Right renal pelvis (tissue), 4 donors: ENCODE measurements at regions not wholly inside any gene's neighbourhood (a gene's known extent, or its start where the extent isn't known, plus 50 kb on each side); places are given as distances from the start of the nearest gene placed in this dataset.
"Not testable (repeated sequence)": the region's sequence is repeated elsewhere in the genome, so short reads cannot be mapped to it uniquely, and the experiment has no call there.

Source experiments
- DNase-seq, 4 donors: peaks; one replicate each; pipeline ENCODE4 v3.0.0-alpha.2; 2013; ENCODE audit warnings: low read depth in 4 of 4, low spot score in 3 of 4, missing footprints in 1 of 4

DNA sequence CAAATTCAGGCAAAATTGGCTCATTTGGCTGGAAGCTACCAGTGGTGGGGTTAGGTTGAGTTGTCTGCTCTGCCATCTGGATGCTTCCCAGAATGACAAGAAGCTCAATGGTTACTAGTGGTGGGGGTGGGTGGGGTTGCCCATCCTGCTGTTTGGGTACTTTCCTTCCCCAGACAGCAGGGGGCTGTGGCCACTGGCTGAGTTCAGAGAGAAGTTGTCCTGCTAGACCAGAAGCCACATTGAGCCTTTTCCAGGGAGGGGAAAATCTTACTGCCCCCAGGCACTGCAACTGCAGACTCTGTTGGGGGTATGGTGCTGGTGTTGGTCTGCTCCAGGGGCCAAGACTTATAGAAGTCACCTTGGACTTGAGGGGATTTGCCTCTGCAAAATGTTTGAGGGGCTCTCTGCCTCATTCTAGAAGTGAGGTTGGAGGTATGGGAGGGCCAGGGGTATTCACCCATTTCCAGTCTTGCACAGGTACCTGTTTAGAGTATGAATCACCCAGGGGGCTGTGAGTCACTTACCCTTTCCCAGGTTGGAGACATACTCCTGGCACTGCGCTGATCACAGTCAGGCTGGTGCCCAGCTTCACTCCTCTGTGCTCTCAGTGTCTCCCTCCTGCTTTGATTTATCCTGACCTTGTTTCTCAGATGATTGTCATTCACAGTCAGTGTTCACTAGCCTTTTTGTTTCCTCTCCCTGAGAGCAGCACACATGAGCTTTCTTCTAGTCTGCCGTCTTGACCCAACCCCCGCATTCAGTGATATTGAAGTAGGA is 89.1 kb upstream of the NEGR1 start:
- DNase-seq: no peak

DNA sequence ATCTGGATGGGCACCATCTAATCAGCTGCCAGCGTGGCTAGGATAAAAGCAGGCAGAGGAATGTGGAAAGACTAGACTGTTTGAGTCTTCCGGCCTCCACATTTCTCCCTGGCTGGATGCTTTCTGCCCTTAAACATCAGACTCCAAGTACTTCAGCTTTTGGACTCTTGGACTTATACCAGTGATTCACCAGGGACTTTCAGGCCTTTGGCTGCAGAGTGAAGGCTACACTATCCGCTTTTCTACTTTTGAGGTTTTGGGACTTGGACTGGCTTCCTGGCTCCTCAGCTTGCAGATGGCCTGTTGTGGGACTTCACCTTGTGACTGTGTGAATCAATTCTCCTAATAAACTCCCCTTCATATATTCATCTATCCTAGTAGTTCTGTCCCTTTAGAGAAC is 88.5 kb upstream of the NEGR1 start:
- DNase-seq: not testable (repeated sequence)

DNA sequence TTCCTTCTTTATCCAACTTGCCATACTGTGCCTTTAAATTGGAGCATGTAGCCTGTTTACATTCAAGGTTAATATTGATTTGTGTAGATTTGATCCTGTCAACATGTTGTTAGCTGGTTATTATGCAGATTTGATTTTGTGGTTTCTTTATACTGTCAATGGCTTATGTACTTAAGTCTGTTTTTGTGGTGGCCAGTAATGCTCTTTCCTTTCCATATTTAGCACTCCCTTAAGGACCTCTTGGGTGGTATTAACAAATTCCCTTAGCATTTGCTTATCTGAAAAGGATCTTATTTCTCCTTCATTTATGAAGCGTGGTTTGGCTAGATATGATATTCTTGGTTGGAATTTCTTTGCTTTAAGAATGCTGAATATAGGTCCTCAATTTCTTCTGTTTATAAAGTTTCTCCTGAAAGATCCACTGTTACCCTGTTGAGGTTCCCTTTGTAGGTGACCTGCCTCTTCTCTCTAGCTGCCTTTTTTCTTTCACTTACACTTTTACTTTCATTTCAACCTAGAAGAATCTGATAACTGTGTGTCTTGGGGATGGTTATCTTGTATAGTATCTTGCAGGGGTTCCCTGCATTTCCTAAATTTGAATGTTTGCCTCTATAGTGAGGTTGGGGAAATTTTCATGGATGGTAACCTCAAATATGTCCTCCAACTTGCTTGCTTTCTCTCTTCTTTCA is 86.9 kb upstream of the NEGR1 start:
- DNase-seq: no peak

DNA sequence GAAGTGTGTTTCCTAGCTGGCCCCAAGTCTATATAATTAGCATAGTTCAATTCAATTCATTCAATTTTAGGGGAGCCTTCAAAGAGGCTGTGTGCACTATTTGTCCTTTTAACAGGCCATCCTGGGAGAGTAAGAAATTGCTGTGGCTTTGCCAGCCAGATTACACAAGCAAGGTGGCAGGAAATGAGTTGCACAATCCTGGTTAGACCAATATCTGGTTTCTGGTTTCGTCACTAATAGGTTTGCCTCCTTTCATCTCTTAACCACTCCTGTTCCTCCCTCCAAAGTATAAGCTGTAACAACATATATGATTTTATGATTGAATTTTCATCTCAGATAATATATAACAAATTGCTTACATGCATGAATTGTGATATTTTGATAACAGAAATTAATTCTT is 84.1 kb upstream of the NEGR1 start:
- DNase-seq: no peak

DNA sequence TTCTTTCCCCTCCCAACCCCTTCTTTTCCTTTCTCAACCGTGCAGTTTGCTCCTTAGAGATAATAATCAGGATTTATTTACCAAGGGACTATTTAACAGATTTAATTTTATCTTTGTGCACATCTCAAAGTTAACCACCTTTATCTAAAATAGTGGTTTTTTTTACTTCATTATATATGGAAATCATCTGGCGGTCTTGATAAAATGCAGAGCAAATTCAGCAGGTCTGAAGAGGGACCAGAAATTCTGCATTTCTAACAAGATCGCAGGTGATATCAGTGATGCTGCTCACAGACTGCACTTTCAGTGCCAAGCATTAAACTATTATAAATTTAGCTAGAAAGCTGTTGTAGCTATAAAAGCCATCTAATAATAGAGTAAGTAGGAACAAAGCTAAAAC is 83.4 kb upstream of the NEGR1 start:
- no peak for DNase-seq

DNA sequence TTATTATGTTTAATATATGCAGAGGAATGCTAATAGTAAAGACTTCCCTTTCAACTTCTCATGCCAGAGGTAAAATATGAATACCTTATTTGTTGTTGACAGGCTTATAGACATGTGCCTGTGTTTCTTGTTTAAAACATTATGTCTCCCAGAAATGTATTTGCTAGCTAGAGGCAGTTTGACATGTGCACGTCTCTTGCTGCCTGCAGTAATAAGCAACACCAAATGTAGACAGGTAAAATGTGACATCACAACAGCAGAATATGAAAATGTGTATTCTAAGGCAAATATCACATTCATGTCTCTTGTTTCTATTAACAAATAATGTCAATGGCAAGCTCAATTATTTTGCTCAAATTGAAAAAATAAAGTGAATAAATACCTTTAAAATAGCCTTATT is 80.2 kb upstream of the NEGR1 start:
- no peak for DNase-seq

DNA sequence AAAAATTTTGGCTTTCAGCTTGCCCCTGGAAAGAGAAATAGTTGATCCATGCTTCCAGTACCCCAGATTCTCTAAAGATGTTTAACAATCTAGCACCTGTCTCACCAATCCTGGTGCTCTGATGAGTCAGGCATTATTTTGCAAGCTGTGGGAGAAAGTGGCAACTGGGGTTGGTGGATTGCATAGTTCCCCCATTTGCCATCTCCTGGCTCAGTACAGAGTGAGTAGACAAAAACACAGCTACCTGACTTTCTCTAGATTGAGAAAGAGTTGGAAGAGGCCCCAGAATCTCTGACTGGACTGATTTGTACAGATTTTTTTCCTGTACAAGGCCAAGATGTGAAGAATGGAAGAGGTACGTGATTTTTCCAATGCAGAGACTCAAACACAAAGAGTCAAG is 75.1 kb upstream of the NEGR1 start:
- no peak for DNase-seq

DNA sequence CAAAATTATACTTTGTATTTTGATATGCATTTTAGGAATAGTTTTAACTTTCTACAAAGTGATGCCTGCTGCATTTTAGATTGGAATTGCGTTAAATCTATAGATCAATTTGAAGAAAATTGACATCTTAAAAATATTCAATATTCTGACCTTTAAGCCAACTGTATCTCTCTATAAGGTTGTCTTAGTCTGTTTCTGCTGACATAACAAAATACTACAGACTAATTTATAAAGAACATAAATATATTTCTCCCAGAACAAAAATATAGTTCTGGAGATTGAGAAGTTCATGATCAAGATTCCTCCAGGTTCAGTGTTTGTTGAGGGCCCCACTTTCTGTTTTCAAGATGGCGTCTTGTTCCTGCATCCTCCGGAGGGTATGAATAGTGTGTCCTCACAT is 73.6 kb upstream of the NEGR1 start:
- DNase-seq: no peak

DNA sequence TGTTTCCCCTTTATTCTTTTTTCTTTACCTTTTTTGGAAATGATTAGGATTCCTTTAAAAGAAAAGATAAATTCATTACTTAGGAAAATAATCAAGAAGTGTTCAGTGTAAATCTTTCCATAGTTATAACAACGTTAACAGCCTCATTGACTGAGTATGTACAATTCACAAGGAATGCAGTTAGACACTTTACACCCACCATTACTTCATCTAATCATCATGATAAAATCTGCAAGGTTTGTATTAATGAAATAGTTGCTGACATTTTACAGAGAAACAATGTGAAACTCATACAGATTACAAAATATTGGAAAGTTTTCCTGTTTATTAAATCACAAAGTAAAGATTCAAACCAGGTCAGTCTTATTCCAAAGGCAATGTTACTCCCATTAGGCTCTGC is 59.3 kb upstream of the NEGR1 start:
- DNase-seq: no peak

DNA sequence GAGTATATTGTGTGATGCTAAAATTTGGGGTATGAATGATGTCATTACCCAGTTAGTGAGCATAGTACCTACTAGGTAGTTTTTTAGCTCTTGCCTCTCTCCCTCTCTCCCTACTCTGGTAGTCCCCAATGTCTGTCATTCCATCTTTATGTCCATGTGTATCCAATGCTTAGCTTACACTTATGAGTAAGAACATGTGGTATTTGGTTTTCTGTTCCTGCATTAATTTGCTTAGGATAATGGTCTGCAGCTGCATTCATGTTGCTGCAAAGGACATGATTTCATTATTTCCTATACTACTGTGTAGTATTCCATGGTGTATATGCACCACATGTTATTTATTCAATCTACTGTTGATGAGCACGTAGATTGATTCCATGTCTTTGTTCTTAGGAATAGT is 54.4 kb upstream of the NEGR1 start:
- no peak for DNase-seq
